IMR-90 (cell line): ENCODE measurements at regions not wholly inside any gene's neighbourhood (a gene's known extent, or its start where the extent isn't known, plus 50 kb on each side); places are given as distances from the start of the nearest gene placed in this dataset.

ENCODE experiments used
- ATAC-seq: fragments of 200-7000 bp; cut with Tn5 transposase; 2 replicates; pipeline ENCODE4 v1.9.1; 2020; ENCODE audit warnings: low read depth, mild to moderate bottlenecking, moderate library complexity
- BruUV-seq: library from RNA; stranded (reverse); fragments of 400-500 nt; replicated peaks from 2 replicates; lab custom pipeline; 2021; lab: Mats Ljungman, UMichigan
- CTCF ChIA-PET: fragments of 300-600 bp; formaldehyde crosslinking; extraction: SDS; loops from one replicate; lab custom pipeline; 2021; ENCODE audit warnings: antibody characterized with exemption; lab: Yijun Ruan, JAX
- POLR2A ChIA-PET: fragments of 300-600 bp; sonication (Branson Sonifier 250); formaldehyde crosslinking; loops from one replicate; lab custom pipeline; 2022; ENCODE audit warnings: antibody characterized with exemption; ENCODE audit not compliant: unreplicated experiment; lab: Charles Lee
- DNase-seq: peaks from one replicate; pipeline ENCODE4 v3.0.0; 2013
- H2AFZ ChIP-seq: replicated peaks from 2 replicates; pipeline ENCODE3; 2013; ENCODE audit warnings: low read length, mild to moderate bottlenecking; ENCODE audit not compliant: poor library complexity
- H2AK5ac ChIP-seq: 2 replicates; pipeline ENCODE4 v1.6.1; 2013; ENCODE audit warnings: low read depth, low read length, inconsistent platforms
- H2AK9ac ChIP-seq: replicated peaks from 2 replicates; pipeline ENCODE3; 2013; ENCODE audit warnings: mild to moderate bottlenecking, low read depth, low read length, moderate library complexity; ENCODE audit not compliant: poor library complexity
- H2BK120ac ChIP-seq: 2 replicates; pipeline ENCODE4 v1.6.1; 2013; ENCODE audit warnings: low read depth, low read length, inconsistent platforms
- H2BK15ac ChIP-seq: 3 replicates; pipeline ENCODE4 v1.6.1; 2013; ENCODE audit warnings: low read depth, low read length, inconsistent platforms
- H2BK20ac ChIP-seq: 2 replicates; pipeline ENCODE4 v1.6.1; 2013; ENCODE audit warnings: low read depth, mild to moderate bottlenecking, inconsistent platforms, low read length, moderate library complexity
- H2BK5ac ChIP-seq: 2 replicates; pipeline ENCODE4 v1.6.1; 2013; ENCODE audit warnings: mild to moderate bottlenecking, low read depth, low read length, inconsistent platforms; ENCODE audit not compliant: poor library complexity, severe bottlenecking
- H3K14ac ChIP-seq: replicated peaks from 2 replicates; pipeline ENCODE4 v1.6.1; 2013; ENCODE audit warnings: low read depth, low read length, inconsistent platforms
- H3K18ac ChIP-seq: 2 replicates; pipeline ENCODE4 v1.6.1; 2013; ENCODE audit warnings: low read depth, low read length, control low read depth
- H3K23ac ChIP-seq: 2 replicates; pipeline ENCODE4 v1.6.1; 2013; ENCODE audit warnings: low read depth, low read length, inconsistent platforms
- H3K27ac ChIP-seq: 2 replicates; pipeline ENCODE4 v1.5.1; 2013; ENCODE audit warnings: mild to moderate bottlenecking, control low read depth, low read length; ENCODE audit not compliant: insufficient read depth
- H3K27me3 ChIP-seq: 2 replicates; pipeline ENCODE4 v1.6.1; 2013; ENCODE audit warnings: low read length; ENCODE audit not compliant: control insufficient read depth, insufficient read depth
- H3K36me3 ChIP-seq: 2 replicates; pipeline ENCODE4 v1.6.1; 2013; ENCODE audit warnings: low read length, mixed read lengths; ENCODE audit not compliant: control insufficient read depth, insufficient read depth
- H3K4ac ChIP-seq: 2 replicates; pipeline ENCODE4 v1.6.1; 2013; ENCODE audit warnings: low read depth, low read length, inconsistent platforms
- H3K4me1 ChIP-seq: 2 replicates; pipeline ENCODE4 v1.6.1; 2013; ENCODE audit warnings: low read length, mixed read lengths; ENCODE audit not compliant: control insufficient read depth, insufficient read depth
- H3K4me2 ChIP-seq: 2 replicates; pipeline ENCODE4 v1.6.1; 2013; ENCODE audit warnings: low read depth, mild to moderate bottlenecking, control low read depth, low read length, moderate library complexity
- H3K4me3 ChIP-seq: 2 replicates; pipeline ENCODE4 v1.5.1; 2013; ENCODE audit warnings: low read depth, mild to moderate bottlenecking, control low read depth, low read length, moderate library complexity; ENCODE audit not compliant: insufficient read depth
- H3K56ac ChIP-seq: 2 replicates; pipeline ENCODE4 v1.6.1; 2013; ENCODE audit warnings: low read length, inconsistent platforms; ENCODE audit not compliant: insufficient read depth; ENCODE audit errors: extremely low read depth
- H3K79me1 ChIP-seq, 2 experiments: 2 replicates each; pipeline ENCODE4 v1.6.1; 2013; ENCODE audit warnings: low read length in 2 of 2, inconsistent platforms in 1 of 2, low read depth in 1 of 2
- H3K9ac ChIP-seq: 2 replicates; pipeline ENCODE4 v1.6.1; 2013; ENCODE audit warnings: low read depth, low read length, control low read depth
- H3K9me1 ChIP-seq: 2 replicates; pipeline ENCODE4 v1.6.1; 2013; ENCODE audit warnings: low read length, inconsistent platforms; ENCODE audit not compliant: insufficient read depth
- H3K9me3 ChIP-seq: 2 replicates; pipeline ENCODE4 v1.6.1; 2013; ENCODE audit warnings: low read length; ENCODE audit not compliant: control insufficient read depth, insufficient read depth
- H4K20me1 ChIP-seq: 2 replicates; pipeline ENCODE4 v1.6.1; 2013; ENCODE audit warnings: low read length, inconsistent platforms; ENCODE audit not compliant: insufficient read depth
- H4K5ac ChIP-seq: 2 replicates; pipeline ENCODE4 v1.6.1; 2013; ENCODE audit warnings: mild to moderate bottlenecking, low read depth, low read length, control low read depth
- H4K8ac ChIP-seq, 2 experiments: 2 replicates each; pipeline ENCODE4 v1.6.1; 2013; ENCODE audit warnings: low read depth in 2 of 2, low read length in 2 of 2, control low read depth in 1 of 2, inconsistent platforms in 1 of 2
- H4K91ac ChIP-seq: 2 replicates; pipeline ENCODE4 v1.6.1; 2013; ENCODE audit warnings: low read depth, low read length, inconsistent platforms; ENCODE audit not compliant: insufficient read depth
- CEBPB ChIP-seq: IDR thresholded peaks from 2 replicates; pipeline ENCODE4 v1.6.1; 2012; ENCODE audit warnings: low read depth, low read length, improper control_type of control experiment
- POLR2A ChIP-seq: IDR thresholded peaks from 2 replicates; pipeline ENCODE4 v1.6.1; 2012; ENCODE audit warnings: mild to moderate bottlenecking, low read depth, low read length
- RFX5 ChIP-seq: IDR thresholded peaks from 2 replicates; pipeline ENCODE4 v1.8.0; 2012; ENCODE audit warnings: low read depth, mild to moderate bottlenecking, low read length, moderate library complexity
- WGBS, 2 experiments: methylation state at CpG; one replicate each; pipeline versions ENCODE4 v1.1.5 to v1.1.7; 2013; ENCODE audit warnings: missing lambda C conversion rate in 2 of 2; ENCODE audit not compliant: insufficient read length in 1 of 2; ENCODE audit errors: extremely low coverage in 2 of 2; 5-methylcytosine and 5-hydroxymethylcytosine counted together
- dilution Hi-C: fragments of 300-500 bp; cut with HindIII; formaldehyde crosslinking; loops from one replicate; pipeline ENCODE4 v1.14.3; 2018; ENCODE audit warnings: low sequenced_read_pairs; ENCODE audit not compliant: unreplicated experiment
- in situ Hi-C: fragments of 300-500 bp; cut with MboI; formaldehyde crosslinking; loops from 3 replicates; pipeline ENCODE4 v1.14.3; 2019; ENCODE audit warnings: low sequenced_read_pairs, inconsistent platforms, mixed read lengths
- intact Hi-C: fragments of 100-400 bp; cut with micrococcal nuclease; formaldehyde crosslinking; loops from 2 replicates; pipeline ENCODE4 v1.10.0; 2022

DNA sequence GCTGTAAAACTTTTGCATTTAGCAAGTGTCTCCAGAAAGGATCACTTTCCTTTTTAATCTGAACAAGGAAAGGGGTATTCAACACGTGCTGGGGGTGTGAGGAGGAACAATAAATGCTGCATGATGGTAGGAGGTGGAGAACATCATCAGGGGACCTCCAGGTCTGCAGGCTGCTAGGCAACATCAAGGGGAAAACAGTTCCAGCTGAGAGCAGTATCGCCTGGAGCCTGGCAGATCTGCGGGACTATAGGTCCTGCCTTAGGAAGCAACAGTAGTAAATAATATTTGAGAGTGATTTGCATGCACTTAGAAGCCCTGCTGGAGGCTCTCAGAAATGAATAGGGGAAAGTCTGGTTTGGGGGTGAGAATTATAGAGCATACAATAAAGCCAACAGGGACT lies 175.6 kb downstream of the SUCLG1 start:
- BruUV-seq: no TSS peak
- no peaks in the 10 kb centered on the region for H3K4me1 ChIP-seq
- DNase-seq (no peak), ATAC-seq (no peak)
- no peaks in the 10 kb centered on the region for H3K9me3 ChIP-seq
- H2BK15ac ChIP-seq: no peak overlapping the region
- no peak overlapping the region for H2BK120ac ChIP-seq
- no peaks in the 10 kb centered on the region for H3K27me3 ChIP-seq
- in situ Hi-C loops: no loop called here
- no peak overlapping the region for H3K4me2 ChIP-seq
- H2BK20ac ChIP-seq: no peak overlapping the region
- CTCF ChIA-PET: no interaction called here
- no peak overlapping the region for H4K8ac ChIP-seq
- TF ChIP-seq POLR2A (no peak), RFX5 (no peak), CEBPB (no peak)
- H2AFZ ChIP-seq: no peak overlapping the region
- no peak overlapping the region for H3K4ac ChIP-seq
- H2BK5ac ChIP-seq: no peak overlapping the region
- no peaks in the 10 kb centered on the region for H3K9me1 ChIP-seq
- H3K79me1 ChIP-seq: no peaks in the 10 kb centered on the region
- no peaks in the 10 kb centered on the region for H3K36me3 ChIP-seq
- no peak overlapping the region for H3K18ac ChIP-seq
- no peaks in the 10 kb centered on the region for H4K20me1 ChIP-seq
- no peak overlapping the region for H3K9ac ChIP-seq
- POLR2A ChIA-PET: no interaction called here
- no peak overlapping the region for H2AK9ac ChIP-seq
- no peak overlapping the region for H2AK5ac ChIP-seq
- WGBS, 2 experiments: no CpG with 5 or more reads among the region's 3 CpGs
- no peak overlapping the region for H4K91ac ChIP-seq
- H3K56ac ChIP-seq: no peak overlapping the region
- no peak overlapping the region for H3K23ac ChIP-seq
- H3K4me3 ChIP-seq: no peak overlapping the region
- intact Hi-C loops: no loop called here
- no peak overlapping the region for H4K5ac ChIP-seq
- dilution Hi-C loops: no loop called here
- no peak overlapping the region for H3K14ac ChIP-seq
- no peak overlapping the region for H3K27ac ChIP-seq
